RCC 7860 (cell line): ENCODE measurements at regions not wholly inside any gene's neighbourhood (a gene's known extent, or its start where the extent isn't known, plus 50 kb on each side); places are given as distances from the start of the nearest gene placed in this dataset.

Experiments used
- DNase-seq: peaks from one replicate; pipeline ENCODE4 v3.0.0-alpha.2; 2015; ENCODE audit warnings: low spot score
- FAIRE-seq: peaks from 2 replicates; lab custom pipeline; 2012; peaks lifted over from hg19 to GRCh38; lab: Jason Lieb, UNC

DNA sequence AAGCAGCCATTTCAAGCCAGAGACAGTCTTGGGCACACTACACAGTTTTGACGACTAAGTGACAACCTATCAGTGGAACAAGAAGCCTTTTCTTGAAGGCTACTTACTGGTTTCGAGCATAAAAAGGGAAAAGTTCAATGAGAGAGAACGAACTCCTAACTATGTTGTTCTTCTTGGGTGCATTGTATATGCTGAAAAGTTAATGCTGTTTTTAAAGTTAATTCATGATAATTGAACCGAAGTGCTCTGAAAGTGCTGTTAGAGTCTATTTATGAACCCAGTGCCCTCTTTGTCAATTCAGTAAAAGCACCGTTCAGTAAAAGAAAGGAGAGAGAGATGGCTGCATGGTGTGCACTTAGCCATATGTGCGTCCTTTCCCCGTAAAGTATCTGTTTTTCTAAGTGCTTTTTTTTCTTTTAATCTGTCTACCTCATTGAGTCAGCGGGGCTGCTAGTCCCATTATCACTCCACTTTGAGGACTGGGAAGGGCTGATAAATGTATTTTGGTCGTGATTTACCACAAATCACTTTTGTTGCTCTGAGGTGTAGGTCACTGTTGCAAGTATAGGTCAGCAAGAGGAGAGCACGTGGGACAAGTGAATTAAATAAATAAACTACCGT is 380.7 kb upstream of the GOLIM4 start:
- DNase-seq: no peak

DNA sequence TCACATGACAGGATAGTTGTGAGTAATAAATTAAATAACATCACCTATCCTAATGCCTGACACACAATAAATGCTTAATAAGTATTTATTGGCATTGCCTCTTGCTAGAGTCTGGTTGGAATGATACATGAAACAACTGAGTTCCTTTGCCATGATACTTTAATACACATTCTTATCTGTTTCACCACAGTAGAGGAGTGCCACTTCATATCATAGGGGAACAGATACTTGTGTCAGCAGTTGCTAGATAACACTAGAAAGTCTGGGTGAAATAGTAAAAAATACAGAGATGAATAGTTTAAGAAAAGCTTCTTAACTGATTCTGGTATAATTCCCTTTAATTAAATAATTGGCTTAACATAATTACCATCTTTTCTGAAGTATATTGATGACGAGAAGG is 380.0 kb upstream of the GOLIM4 start:
- FAIRE-seq: no peak
- DNase-seq: no peak

More for the DNA sequence above, 380.7 kb upstream of the GOLIM4 start:
- FAIRE-seq: no peak

DNA sequence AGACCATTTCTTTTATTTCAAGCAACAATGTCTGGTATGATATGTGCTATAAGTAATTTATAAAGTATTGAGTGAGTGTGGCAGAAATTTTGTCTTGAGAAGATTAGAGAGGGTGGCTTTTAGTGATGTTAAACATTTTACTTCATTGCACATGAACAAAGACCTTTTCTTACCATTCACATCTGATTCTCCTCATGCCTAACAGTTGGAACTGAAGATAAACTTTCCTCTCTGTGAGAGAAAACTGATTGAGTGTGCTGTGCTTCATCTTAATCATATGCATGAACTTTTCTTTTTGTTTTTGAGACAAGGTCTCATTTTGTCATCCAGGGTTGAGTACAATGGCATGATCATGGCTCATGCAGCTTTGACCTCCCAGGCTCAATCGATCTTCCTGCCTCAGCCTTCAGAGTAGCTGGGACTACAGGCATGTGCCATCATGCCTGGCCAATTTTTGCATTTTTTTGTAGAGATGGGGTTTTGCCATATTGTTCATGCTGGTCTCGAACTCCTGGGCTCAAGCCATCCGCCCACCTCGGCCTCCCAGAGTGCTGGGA is 377.7 kb upstream of the GOLIM4 start:
- DNase-seq (no peak), FAIRE-seq (no peak)

DNA sequence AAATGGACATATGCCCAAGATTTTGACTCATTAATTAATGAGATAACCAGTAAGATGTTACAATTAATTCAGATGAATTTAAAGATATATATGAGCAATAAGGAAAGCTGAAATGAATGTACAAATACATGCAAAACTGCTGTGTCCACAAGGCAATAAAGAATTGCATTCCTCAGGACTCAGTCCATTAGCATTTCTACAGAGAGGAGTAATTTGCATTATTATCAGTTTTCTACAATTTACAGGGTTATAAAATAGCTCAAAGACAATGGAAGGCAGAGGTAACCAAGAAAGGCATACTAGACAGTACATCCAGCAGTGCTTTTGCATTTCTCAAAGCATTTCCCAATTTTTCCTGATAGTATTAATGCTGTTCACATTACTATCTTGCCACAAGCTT is 377.1 kb upstream of the GOLIM4 start:
- no peak for DNase-seq

DNA sequence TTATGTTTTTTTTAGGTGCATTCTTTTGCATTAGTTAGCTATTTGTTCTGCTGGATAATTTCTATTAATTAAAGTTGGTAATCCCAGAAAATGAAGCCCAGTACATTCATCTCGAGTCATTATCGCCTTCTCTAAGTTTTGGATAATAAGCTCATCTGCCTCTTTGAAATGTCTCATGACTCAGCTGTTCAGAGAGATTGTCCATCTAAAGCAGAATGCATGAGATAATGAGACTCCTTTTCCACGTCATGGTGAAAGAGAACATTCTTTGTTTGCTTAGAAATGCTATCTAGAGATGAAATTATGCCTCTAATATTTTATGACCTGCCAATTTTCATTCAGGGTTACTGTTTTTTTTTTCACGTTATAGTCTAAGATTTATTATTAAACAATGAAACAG is 374.7 kb upstream of the GOLIM4 start:
- FAIRE-seq: no peak

More for the DNA sequence above, 377.1 kb upstream of the GOLIM4 start:
- no peak for FAIRE-seq

DNA sequence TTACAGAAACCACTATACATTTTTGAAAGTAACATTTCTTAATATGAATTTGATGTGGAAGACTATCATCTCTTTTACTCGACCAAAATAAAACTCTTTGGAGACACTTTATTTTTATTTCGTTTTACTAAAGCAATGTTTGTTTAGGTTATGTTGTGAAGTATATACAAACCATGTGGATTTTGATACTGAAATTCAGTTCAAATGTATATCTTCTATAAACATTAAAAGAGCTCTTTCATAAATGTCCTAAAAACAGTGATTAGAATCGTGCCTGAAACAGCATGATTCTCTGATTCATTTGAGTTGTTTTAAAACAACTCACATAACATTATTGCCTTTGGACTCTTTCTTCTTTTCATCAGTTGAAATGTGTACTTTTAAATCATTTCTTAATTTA is 373.7 kb upstream of the GOLIM4 start:
- FAIRE-seq: no peak

More for the DNA sequence above, 374.7 kb upstream of the GOLIM4 start:
- DNase-seq: no peak

DNA sequence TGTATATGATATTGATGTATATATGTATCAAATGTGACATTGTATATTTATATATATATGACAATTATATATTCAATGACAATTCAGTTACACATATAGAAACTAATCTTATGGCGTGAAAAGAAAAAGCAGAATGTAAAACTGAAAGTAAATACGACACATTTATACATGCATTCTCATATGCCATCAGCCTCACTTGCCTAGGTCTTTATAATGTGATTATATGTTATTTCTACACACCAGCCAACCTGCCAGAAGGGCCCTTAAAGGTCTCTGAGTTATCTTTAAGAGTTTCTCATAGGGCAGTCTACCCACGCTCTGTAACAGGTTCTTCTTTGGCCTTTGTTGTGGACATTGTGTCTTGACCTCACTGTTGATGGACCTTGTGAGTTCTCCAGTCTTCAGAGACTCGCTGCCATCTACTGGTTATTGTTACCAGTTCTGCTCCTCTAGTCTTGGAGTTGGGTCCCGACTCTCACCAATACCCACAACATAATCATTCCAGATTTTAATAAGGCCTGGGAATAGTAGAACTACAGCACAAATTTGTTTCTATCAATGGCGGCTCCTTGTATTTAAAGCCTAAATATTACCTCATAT is 371.5 kb upstream of the GOLIM4 start:
- FAIRE-seq (no peak), DNase-seq (no peak)

More for the DNA sequence above, 373.7 kb upstream of the GOLIM4 start:
- no peak for DNase-seq

DNA sequence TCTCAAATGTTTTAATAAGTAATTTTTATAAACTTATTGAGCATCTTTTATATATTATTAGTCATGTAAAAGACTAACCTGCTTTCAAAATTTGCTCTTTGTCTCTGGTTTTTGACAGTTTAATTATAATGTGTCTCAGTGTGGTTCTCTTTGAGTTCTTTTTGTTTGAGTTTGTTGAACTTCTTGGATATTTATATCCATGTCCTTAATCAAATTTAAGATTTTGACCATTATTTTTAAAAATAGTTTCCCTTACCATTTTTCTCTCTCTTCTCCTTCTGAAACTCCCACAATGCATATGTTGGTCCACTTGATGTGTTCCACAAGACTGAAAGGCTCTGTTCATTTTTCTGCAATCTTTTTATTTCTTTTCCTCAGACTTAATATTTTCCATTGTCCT is 366.1 kb upstream of the GOLIM4 start:
- DNase-seq (no peak), FAIRE-seq (no peak)

DNA sequence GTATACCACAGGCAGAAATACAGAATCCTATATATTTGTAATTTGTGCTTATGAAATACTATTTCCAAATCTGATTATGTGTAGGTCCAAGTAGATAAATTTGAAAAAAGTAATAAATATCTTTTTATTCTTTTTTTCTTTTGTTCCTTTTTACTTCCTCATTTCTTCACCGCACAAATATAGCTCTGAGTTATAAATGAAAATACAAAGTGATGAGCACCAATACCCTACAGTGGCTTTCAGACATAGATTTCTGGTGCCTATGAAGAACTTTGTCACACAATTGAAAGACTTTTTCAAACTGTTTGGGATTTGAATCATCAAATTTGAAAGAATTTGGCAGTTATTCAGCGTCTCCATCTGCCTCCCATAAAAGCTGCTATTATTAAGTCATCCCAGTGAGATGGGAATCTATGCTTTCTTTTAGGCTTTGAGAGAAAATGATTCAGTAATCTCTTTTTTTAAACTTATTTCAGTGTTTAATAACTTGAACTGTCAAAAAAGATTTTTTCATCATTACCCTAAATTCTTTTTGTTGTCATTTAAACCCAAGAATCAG is 363.6 kb upstream of the GOLIM4 start:
- no peak for DNase-seq
- FAIRE-seq: no peak

DNA sequence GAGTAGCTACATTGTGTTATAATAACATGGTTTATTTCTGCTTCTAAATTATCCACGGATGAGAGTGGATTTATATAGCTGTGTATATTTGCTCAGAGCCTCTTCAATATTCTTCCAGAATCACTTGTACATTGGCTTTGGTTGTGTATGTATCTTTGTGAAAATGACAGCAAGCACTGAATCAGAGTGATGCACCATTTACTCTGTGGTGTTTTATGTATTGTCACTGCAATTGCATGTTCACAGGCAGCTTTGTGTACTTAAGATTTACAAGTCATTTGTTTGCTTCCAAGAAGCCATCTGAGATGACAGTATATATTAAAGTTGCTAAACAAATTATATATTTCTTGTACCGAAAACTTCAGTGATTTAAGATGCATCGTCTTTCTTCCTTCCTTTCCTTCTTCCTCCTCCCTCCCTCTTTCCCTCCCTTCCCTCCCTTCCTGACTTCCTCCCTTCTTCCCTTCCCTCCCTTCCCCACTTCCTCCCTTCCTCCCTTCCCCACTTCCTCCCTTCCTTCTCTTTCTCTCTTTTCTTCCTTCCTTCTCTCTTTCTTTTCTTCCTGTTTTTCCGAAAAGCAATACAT is 362.3 kb upstream of the GOLIM4 start:
- no peak for FAIRE-seq
- no peak for DNase-seq

DNA sequence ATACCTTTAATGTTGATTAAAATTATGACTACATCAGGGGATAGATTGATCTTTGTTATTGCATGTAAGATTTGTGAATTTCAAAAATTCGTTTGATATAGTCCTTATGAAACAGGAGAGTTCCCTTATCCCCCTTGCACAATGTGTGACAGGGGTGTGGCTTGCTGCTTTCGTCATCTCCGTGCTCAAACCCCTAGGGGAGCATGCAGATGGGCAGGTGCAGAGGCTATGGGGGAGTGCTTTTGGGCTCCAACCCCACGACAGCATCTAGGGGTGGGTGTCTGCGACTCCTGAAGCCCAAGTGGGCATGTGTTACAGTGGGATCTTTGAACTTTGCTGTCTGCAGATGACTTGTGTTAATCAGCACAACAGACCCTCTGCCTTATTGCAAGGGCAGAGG is 360.1 kb upstream of the GOLIM4 start:
- no peak for DNase-seq
- FAIRE-seq: no peak

DNA sequence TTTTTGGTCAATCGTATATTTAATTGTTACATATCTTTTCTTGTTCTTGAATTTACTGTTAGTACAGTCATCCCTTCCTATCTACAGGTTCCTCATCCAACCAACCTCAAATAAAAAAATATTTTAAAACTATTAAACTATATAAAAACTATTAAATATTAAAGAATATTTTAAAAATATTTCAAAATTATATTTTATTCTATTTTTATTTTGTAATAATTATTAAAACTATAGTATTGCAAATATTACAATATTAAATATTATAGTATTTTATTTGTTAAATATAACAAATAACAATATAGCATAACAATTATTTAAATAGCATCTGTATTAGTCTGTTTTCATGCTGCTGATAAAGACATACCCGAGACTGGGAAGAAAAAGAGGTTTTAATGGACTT is 357.9 kb upstream of the GOLIM4 start:
- peak; percentile 82 for FAIRE-seq
- no peak for DNase-seq

DNA sequence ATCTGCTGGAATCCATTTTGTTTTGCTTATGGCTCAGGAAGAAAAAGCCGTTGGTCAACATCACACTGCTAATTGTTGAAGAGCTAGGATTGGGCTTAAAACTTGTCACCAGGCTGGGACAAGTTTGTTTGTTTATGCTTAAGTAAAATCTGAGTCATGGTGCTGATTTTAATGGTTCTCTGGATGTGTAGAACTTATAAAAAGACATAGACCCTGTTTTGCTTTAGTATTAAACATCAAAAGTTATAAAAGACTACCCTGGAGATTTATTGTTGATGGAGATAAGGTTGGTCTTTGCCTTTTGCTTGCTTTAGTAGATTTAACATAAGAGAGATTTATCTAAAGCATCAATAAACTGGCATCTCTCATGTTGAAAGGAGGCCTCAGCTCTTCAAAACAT is 348.2 kb upstream of the GOLIM4 start:
- no peak for DNase-seq
- FAIRE-seq: no peak

DNA sequence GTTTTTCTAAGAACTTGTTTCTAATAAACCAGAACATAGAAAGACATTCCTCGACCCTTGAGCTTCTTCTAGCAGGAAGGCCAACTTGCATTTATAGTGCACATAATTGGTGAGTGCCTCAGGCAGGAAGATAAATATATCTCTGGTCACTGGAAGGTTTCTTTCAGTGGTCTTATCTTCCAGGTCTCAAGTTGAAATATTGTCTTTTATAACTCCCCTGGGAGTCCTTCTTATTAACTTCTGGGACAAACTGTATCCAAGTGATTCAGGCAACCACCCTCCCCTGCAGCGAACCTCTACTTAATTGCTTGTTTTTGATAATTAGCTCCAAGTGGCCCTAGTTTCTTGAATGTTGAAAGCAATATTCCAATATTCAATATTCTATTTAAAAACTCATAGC is 346.8 kb upstream of the GOLIM4 start:
- FAIRE-seq (no peak), DNase-seq (no peak)

DNA sequence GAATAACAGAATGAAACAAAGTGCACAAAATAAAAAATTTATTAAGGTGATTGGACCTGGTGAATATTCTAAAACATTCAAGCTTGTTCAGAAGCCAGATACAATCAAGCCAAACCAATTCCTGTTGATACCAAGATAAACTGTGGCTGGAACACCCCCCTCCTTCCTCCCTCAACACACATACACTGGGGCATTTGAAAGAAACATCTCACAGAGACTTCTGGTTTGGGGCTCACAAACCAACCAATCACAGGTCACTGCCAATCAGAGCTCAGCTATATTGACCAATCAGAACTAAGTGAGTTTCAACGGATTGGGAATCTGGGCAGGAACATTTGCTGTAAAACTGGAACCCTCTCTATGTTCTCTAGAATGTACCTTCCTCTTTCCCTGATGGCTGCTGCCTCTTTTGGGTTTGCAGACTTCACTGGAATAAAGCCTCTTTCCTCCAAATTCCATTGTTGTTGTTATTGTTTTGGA is 340.6 kb upstream of the GOLIM4 start:
- DNase-seq (no peak), FAIRE-seq (no peak)

DNA sequence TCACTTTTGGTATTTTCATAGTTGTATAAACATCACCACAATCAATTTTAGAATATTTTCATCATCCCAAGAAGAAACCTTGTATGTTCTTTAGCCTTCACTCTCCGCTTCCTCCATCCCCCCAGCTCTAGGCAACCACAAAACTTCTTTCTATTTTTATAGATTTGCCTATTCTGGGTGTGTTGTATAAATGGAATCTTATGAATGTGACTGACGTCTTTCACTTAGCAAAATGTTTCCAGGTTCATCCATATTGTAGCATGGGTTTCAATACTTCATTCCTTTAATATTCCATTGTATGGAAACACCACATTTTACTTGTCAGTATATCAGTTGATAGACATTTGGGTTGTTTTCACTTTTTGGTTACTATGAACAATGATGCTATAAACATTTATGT is 335.8 kb upstream of the GOLIM4 start:
- DNase-seq (no peak), FAIRE-seq (no peak)

DNA sequence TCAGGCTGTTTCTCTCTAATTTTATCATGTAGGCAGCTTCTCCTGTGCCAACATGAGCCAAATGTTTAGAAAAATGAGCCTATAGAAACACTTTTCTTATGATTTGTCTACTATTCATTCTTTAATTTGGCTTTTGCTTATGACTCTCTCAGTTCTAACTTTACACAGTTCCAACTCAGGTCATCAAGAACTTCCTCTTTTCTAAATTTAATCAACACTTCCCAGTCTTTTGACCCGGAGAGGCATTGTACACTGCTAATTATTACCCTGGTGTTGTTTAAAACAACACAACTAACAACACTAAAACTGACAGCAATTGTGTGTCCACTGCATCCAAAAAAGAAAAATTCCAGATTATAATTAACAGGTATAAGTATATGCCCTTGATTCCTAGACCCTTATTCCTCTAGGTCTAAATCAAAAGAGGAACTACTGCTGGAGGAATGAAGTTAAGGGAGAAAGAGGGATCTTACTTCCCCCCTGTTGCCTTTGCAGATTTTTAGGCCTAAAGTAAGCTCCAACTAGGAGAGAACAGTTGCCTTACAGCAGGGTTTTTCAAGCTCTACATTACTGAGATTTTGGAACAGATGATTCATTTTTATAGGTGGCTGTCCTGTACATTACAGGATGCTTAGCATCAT is 332.2 kb upstream of the GOLIM4 start:
- DNase-seq: no peak
- no peak for FAIRE-seq

DNA sequence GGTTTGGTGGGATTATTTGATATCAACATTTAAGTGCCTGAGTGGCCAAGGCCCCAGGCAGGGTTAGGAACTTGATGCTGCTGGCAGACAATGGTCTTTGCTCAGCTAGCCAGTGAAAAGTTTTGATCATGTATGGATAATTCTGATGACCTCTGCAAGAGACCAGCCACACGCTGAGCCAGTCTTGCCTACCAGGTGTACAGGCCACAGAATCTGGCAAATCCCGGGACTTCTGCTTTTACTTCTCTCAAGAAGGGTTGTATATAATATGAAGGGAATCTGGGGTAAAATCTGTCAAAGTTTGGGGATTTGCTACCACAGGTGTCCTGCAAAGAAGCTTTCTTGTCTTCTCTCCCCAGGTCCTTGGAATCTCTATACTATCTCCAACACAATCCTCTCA is 331.4 kb upstream of the GOLIM4 start:
- no peak for DNase-seq
- no peak for FAIRE-seq

DNA sequence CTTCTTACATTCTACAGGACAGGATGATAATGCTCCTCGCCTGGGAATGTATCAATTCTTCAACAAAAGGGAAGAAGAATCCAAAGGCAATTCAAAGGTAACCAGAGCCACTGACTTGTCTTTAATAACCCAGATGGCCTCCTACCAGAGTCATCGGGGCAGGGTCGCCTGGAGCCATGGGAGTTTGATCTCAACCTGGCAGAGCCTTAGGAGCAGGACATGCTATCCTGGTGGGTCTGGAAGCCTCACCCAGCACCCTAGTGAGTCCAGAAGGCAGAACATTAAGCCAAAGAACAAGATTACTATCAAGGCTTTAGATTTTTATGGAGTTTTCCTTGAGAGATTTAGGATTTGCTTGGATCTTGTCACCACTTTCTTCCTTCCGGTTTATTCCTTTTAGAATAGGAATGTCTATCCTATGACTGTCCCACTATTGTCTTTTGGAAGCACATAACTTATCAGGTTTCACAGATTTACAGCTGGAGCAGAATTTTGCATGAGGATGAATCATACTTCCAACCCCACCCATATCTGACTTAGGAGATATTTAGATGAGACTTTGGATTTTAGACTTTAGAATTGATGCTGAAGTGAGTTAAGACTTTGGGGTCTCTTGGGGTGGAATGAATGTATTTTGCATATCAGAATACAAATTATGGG is 330.3 kb upstream of the GOLIM4 start:
- DNase-seq: no peak

DNA sequence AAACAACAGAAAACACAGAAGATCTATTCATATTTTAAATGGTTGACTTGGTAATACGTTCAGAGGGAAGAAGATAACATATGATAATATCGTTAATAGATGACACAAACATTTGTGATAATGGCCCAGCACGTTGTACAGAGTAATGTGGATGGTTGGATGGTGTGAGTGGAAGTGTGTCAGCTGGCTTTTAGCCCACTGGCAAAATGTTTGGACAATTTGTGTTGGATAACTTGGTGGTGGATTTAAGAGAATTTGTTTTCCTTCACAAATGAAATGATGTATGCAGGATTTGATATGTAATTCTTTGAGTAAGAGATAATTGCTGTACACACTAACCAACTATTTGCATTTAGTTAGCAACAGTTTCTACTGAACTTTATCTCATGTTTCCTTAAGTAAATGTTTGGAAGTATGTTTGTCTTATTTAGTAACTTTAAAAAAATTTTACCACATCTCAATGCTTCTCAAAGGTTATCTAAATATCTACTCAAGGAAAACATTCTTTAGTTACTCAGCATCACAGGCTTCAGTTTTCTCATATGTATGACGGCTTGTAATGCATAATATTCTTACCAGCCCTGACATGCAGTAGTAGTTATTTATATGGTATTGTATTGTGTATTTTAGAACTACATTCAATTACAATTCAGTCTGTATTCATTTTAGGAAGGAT is 328.5 kb upstream of the GOLIM4 start:
- no peak for FAIRE-seq
- no peak for DNase-seq

More for the DNA sequence above, 330.3 kb upstream of the GOLIM4 start:
- FAIRE-seq: no peak
